HUDEP-2 (cell line): ENCODE measurements at regions not wholly inside any gene's neighbourhood (a gene's known extent, or its start where the extent isn't known, plus 50 kb on each side); places are given as distances from the start of the nearest gene placed in this dataset.

Experiments
- DNase-seq, 76 experiments: peaks; one replicate each; lab custom pipeline; 2025; ENCODE audit not compliant: unreplicated experiment in 76 of 76; lab: John Stamatoyannopoulos, UW

DNA sequence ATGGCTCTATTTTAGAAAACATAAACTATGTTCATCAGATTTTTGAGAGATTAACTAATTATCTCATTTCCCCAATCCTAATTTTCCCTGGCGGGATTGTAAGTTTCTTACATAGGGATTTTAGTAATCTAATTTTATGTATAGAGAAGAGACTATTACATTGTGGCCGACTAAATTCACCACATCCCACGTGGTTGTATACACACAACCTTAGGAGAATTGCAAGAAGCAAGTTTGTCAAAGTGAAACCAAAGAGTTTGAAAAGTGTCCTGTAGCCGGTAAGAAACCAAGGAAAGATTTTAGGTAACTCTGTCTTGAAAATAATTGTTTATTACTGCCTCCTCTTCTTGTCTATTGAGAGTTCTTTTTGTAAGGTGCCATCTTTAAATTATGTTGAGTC is 550.6 kb downstream of the LTN1 start:
- no peak for DNase-seq

DNA sequence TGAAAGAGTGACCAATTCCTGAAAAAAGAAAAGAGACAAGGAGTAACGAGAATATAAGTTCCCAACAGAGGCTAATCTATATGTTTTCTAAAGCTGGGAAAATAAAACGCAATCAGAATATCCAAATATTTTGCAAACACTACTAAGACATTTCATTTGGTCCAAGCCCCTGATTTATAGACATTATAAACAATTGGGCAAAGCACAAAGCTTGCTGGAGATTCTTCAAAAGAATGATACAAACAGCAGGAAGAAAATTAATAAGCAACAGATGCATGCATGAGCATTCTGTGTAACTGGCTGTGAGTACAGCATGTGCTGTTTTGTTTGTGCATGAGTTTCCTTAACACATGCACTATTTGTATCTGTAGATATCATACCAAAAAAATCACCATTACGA is 552.9 kb downstream of the LTN1 start:
- no peak for DNase-seq

DNA sequence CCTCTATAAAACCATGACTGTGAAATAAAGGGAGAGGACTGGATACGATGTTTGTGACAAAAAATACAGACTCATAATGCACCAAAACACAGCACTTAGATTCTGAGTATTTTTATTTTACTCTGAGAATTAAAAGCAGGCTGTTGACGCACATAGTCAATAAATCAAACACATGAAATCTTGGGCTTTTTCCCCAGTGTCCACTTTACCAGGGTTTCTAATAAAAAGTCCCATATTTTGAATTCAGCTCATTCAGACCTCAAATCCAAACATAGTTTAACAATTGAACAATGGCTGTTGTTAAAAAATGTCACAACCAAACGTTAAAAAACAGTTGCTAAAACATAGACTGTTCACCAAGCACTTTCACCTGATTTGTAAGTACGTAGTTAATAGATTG is 553.4 kb downstream of the LTN1 start:
- no peak for DNase-seq

GRCh38 chr21:28437061-28437460 is 555.6 kb downstream of the LTN1 start:
- DNase-seq = no peak

GRCh38 chr21:28436286-28436932 is 556.3 kb downstream of the LTN1 start:
- DNase-seq = no peak

GRCh38 chr21:28431527-28432200 is 561.0 kb downstream of the LTN1 start:
- no peak for DNase-seq

DNA sequence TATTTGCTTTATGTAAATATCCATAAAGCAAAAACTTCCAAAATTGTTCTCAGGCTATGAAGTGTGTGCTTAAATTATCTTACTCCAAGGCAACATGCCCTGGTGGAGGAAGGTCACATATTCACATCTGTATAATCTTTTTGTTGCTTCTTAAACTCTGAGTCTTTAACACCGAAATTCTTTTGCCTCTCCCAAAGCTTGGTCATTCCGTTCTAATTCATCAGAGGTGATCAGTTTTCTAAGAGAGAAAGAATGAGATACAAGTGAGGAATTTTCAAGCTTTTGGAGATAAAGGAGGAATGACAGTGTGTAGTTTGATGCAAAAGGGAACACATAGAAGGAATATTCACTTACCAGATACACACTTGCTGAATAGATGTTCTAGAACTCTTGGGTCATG is 561.7 kb downstream of the LTN1 start:
- no peak for DNase-seq

- DNase-seq = no peak
Measured at GRCh38 chr21:28429161-28429560, 563.5 kb downstream of the LTN1 start.

GRCh38 chr21:28427394-28428022 is 565.2 kb downstream of the LTN1 start:
- DNase-seq = no peak

GRCh38 chr21:28426545-28426944 is 566.1 kb downstream of the LTN1 start:
- no peak for DNase-seq

DNA sequence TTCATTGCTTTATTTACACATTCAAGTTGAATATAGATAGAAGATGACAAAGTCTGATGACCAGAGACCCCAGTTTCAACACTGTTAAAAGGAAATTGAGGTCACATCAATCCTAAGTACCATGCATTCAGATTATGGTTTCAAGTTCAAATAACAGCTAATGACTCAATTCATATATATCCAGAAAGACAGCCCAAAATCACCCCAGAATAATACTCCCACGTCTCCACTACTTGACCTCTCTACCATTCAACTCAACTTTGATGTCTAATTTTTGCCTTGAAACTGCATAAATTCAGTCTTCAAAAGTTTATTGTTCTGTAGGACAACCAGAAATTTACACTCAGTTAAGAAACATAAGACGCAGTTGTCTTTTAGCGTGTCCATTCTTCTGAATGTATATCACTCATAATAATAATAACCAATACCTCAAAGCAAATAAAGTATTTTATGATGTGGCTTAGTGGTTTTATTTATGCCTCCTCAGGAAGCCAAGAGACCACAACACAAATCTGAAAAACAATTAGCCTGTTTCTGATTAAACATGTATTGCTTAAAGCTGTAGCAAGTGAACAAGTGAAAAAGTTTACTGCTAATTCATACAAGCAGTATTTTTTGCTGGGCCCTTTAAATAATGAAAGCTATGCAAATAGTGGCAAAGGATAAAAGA is 569.0 kb downstream of the LTN1 start:
- no peak for DNase-seq

GRCh38 chr21:28421716-28422524 is 570.8 kb downstream of the LTN1 start:
- no peak for DNase-seq

- no peak for DNase-seq
Measured at GRCh38 chr21:28419811-28420210, 572.9 kb downstream of the LTN1 start.

- DNase-seq = no peak
Measured at GRCh38 chr21:28418726-28419514, 573.8 kb downstream of the LTN1 start.

- no peak for DNase-seq
Measured at GRCh38 chr21:28410256-28410655, 582.4 kb downstream of the LTN1 start.

- no peak for DNase-seq
Measured at GRCh38 chr21:28402616-28402989, 590.1 kb downstream of the LTN1 start.

- no peak for DNase-seq
Measured at GRCh38 chr21:28397040-28397439, 595.6 kb downstream of the LTN1 start.

GRCh38 chr21:28396421-28396820 is 596.3 kb downstream of the LTN1 start:
- no peak for DNase-seq

DNA sequence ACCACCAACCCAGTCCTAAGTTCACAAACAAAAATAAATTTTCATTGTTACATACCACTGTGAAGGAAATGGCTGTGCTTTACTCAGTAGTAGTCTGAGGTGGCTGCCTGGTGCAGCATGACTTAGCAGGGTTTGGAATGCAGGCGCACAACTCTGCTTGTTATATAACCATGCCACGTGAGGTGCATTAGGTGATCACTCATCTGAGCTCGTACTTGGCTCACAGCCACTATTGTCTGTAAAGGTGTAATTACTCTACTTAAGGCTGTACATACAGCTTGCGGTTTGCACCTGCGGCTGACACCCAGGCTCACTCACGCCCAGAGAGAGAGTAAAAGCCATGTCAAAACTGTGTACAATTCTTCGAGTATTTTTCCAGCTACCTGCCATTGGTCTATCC is 599.4 kb downstream of the LTN1 start:
- no peak for DNase-seq
